Naive thymus-derived CD4-positive, alpha-beta T cell (primary cell): ENCODE measurements at regions not wholly inside any gene's neighbourhood (a gene's known extent, or its start where the extent isn't known, plus 50 kb on each side); places are given as distances from the start of the nearest gene placed in this dataset.

Source experiments
- ATAC-seq: fragments of 150-1000 bp; cut with Tn5 transposase; 2 replicates; pipeline ENCODE4 v1.10.0; 2021; ENCODE audit warnings: mild to moderate bottlenecking, moderate library complexity
- CTCF ChIA-PET: fragments of 350-600 bp; sonication (Branson Sonifier 250); formaldehyde crosslinking; loops from one replicate; lab custom pipeline; 2021; ENCODE audit warnings: antibody characterized with exemption; lab: Charles Lee
- POLR2A ChIA-PET: fragments of 350-600 bp; sonication (Branson Sonifier 250); formaldehyde crosslinking; loops from one replicate; lab custom pipeline; 2021; ENCODE audit warnings: antibody characterized with exemption, inconsistent platforms; lab: Charles Lee
- DNase-seq, 9 donors: peaks; one replicate each; pipeline versions ENCODE4 v3.0.0 to v3.0.0-alpha.2; 2020 to 2022; ENCODE audit warnings: mixed read lengths in 1 of 9
- H3K27ac ChIP-seq: one replicate; pipeline ENCODE4 v1.7.0; 2013; ENCODE audit warnings: mild to moderate bottlenecking, low read depth, low read length, moderate library complexity
- H3K27me3 ChIP-seq, 2 donors: one replicate each; pipeline ENCODE4 v1.7.0; 2013; ENCODE audit warnings: low read length in 2 of 2, mild to moderate bottlenecking in 2 of 2, moderate library complexity in 2 of 2; ENCODE audit not compliant: control insufficient read depth in 2 of 2, insufficient read depth in 2 of 2
- H3K36me3 ChIP-seq, 3 experiments: 1 replicate in 2 of 3; 2 replicates in 1 of 3; pipeline ENCODE4 v1.7.0; 2013; ENCODE audit warnings: low read length in 3 of 3, mild to moderate bottlenecking in 3 of 3, moderate library complexity in 1 of 3; ENCODE audit not compliant: insufficient read depth in 3 of 3, control insufficient read depth in 2 of 3
- H3K4me1 ChIP-seq, 2 donors: one replicate each; pipeline ENCODE4 v1.7.0; 2013; ENCODE audit warnings: low read length in 2 of 2, mild to moderate bottlenecking in 2 of 2, moderate library complexity in 1 of 2; ENCODE audit not compliant: control insufficient read depth in 2 of 2, insufficient read depth in 2 of 2
- H3K4me3 ChIP-seq: 2 replicates; pipeline ENCODE4 v1.7.0; 2013; ENCODE audit warnings: mild to moderate bottlenecking, low read length
- H3K9me3 ChIP-seq, 3 experiments: 1 replicate in 2 of 3; 2 replicates in 1 of 3; pipeline ENCODE4 v1.7.0; 2013; ENCODE audit warnings: low read length in 3 of 3; ENCODE audit not compliant: control insufficient read depth in 2 of 3
- H3K27ac Mint-ChIP-seq, 9 donors: one replicate each; pipeline ENCODE4 v1.8.0; 2020 to 2022; ENCODE audit warnings: mixed read lengths in 9 of 9, mild to moderate bottlenecking in 8 of 9, moderate library complexity in 5 of 9, inconsistent platforms in 2 of 9
- H3K27me3 Mint-ChIP-seq, 5 donors: one replicate each; pipeline ENCODE4 v1.8.0; 2021 to 2022; ENCODE audit warnings: mixed read lengths in 5 of 5, mild to moderate bottlenecking in 1 of 5
- H3K36me3 Mint-ChIP-seq, 5 donors: one replicate each; pipeline ENCODE4 v1.8.0; 2020 to 2022; ENCODE audit warnings: mixed read lengths in 5 of 5, mild to moderate bottlenecking in 3 of 5, inconsistent platforms in 1 of 5
- H3K4me1 Mint-ChIP-seq, 7 donors: one replicate each; pipeline ENCODE4 v1.8.0; 2020 to 2022; ENCODE audit warnings: mixed read lengths in 7 of 7, mild to moderate bottlenecking in 3 of 7, inconsistent platforms in 1 of 7
- H3K4me3 Mint-ChIP-seq, 10 donors: one replicate each; pipeline ENCODE4 v1.8.0; 2020 to 2022; ENCODE audit warnings: mild to moderate bottlenecking in 10 of 10, mixed read lengths in 10 of 10, moderate library complexity in 6 of 10, inconsistent platforms in 2 of 10
- H3K9me3 Mint-ChIP-seq, 11 donors: one replicate each; pipeline ENCODE4 v1.8.0; 2020 to 2022; ENCODE audit warnings: mixed read lengths in 11 of 11, mild to moderate bottlenecking in 4 of 11, inconsistent platforms in 1 of 11, moderate library complexity in 1 of 11
- intact Hi-C, 2 donors: fragments of 100-400 bp; cut with micrococcal nuclease; formaldehyde crosslinking; loops; one replicate each; pipeline ENCODE4 v1.15.1; 2023

DNA sequence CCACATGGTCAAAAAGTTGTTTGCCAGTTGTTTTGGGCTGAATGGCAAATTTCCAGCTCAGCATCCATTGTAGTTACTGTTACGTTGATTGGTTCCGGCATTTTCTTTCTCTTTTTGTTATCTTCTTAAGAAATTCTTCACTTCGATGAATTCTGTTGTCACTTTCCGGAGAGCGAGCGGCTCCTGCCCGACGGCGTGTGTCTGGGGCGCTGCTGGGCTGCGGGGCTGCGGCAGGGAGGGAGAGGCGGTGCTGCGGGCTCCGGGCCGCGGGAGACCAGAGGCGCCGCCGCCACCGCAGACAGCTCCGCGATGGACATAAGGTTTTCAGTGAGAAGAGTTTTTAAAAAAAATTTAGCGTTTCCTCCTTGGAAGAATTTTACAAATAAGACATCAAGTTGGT is 117.4 kb downstream of the RRM1 start:
- Mint-ChIP-seq H3K27ac (no peak overlapping the region), H3K4me3 (no peak overlapping the region), H3K27me3 (peaks cover 13 to 44% (median 21%) of the 10 kb centered on the region in 5 donors), H3K36me3 (no peaks in the 10 kb centered on the region), H3K9me3 (no peaks in the 10 kb centered on the region), H3K4me1 (no peaks in the 10 kb centered on the region)
- POLR2A ChIA-PET = no interaction called here
- Histone ChIP-seq H3K27me3 (no peaks in the 10 kb centered on the region), H3K27ac (no peak overlapping the region), H3K36me3 (no peaks in the 10 kb centered on the region), H3K4me3 (no peak overlapping the region), H3K9me3 (no peaks in the 10 kb centered on the region), H3K4me1 (no peaks in the 10 kb centered on the region)
- ATAC-seq (no peak), DNase-seq (no peak)
- intact Hi-C loops = no loop called here
- CTCF ChIA-PET = no interaction called here

DNA sequence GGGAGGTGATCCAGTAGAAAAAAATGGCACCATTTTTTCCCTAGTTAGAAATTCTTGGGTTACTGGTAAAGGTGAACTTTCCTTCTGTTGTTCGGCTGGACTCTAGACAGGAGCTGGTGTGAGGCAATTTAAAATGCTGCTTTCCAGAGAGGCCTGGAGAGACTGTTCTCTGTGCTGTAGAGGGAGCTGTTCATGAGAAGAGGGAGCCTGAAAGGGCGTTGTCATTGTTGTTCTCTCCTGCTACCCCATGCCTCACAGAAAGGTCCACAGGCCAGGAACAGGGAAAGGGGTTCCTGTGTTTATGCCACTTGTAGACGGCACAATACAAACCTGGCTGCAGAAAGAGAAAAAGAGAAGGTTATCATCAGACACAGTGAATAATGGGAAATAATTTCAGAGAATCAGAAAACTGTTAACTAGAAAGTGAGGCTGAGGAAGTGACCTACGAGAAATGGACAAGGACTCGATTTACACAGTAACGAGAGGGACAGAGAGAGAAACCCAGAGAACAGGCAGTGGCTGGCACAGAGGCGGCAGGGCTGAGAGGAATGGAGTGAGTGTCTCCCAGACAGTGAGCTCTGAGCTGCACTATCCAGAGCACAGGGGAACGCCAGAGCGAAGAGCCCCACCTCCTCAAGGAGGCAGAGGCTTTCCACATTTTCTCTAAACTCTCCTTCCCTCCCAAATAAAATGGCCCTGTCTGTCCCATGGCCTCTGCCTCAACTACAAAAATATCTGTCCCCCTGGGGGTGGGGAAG is 109.2 kb downstream of the RRM1 start:
- H3K27me3 ChIP-seq = no peaks in the 10 kb centered on the region
- H3K36me3 ChIP-seq = no peaks in the 10 kb centered on the region
- H3K4me1 ChIP-seq = no peaks in the 10 kb centered on the region
- H3K27ac Mint-ChIP-seq = no peak overlapping the region
- no peak overlapping the region for H3K4me3 Mint-ChIP-seq
- CTCF ChIA-PET = no interaction called here
- POLR2A ChIA-PET = no interaction called here
- no peaks in the 10 kb centered on the region for H3K36me3 Mint-ChIP-seq
- peaks cover 11 to 30% (median 26%) of the 10 kb centered on the region in 5 donors for H3K27me3 Mint-ChIP-seq
- H3K9me3 ChIP-seq = no peaks in the 10 kb centered on the region
- no peak overlapping the region for H3K4me3 ChIP-seq
- DNase-seq (no peak), ATAC-seq (no peak)
- intact Hi-C loops = no loop called here
- peaks cover 0 to 2% (median 0%) of the 10 kb centered on the region in 11 donors for H3K9me3 Mint-ChIP-seq
- no peak overlapping the region for H3K27ac ChIP-seq
- no peaks in the 10 kb centered on the region for H3K4me1 Mint-ChIP-seq

DNA sequence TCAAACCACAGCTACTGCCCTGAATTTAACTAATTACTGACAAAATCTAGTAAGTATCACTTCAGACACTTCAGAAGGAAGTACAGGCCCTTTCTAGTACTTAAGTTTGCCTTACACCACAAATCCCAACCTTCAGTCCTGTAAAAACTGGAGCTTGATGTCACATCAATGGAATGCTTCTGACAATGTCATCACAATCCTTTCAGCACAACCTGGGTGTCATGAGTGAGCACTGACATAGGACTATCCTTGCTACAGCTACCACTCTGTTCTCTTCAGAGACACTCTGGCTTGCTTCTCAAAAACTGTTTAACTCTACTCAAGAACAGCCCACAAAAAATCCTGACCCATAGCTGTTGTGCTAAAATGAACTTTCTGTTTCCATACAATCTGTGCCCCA is 108.2 kb downstream of the RRM1 start:
- H3K4me3 ChIP-seq = no peak overlapping the region
- intact Hi-C loops = no loop called here
- Mint-ChIP-seq H3K27me3 (peaks cover 8 to 31% (median 26%) of the 10 kb centered on the region in 5 donors), H3K4me3 (no peak overlapping the region), H3K9me3 (peaks cover 0 to 2% (median 0%) of the 10 kb centered on the region in 11 donors), H3K36me3 (no peaks in the 10 kb centered on the region), H3K4me1 (no peaks in the 10 kb centered on the region), H3K27ac (no peak overlapping the region)
- DNase-seq (no peak), ATAC-seq (no peak)
- no peaks in the 10 kb centered on the region for H3K4me1 ChIP-seq
- no peaks in the 10 kb centered on the region for H3K9me3 ChIP-seq
- CTCF ChIA-PET = interaction anchor here (1.4 kb wide), 1 partner anchor 15 kb away, joined by 8 read pairs; no protein-coding TSS in a partner anchor
- POLR2A ChIA-PET = no interaction called here
- no peaks in the 10 kb centered on the region for H3K36me3 ChIP-seq
- no peaks in the 10 kb centered on the region for H3K27me3 ChIP-seq
- H3K27ac ChIP-seq = no peak overlapping the region

DNA sequence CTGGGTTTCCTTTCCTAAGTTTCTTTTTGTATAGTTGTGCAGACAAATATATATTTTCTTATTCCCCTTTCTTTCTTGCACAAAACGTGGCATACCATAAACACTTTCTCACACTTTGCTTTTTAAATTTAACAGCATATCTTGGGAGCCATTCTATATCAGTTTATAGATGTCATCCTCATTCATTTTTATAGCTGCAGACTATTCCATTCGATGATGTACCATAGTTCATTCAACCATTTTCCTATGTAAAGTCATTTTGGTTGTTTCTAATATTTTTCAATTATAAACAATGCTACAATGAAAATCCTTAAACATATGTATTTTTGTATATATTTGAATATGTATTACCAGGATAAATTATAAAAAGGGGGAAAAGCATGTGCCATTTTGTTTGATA is 102.5 kb downstream of the RRM1 start:
- H3K4me3 ChIP-seq = no peak overlapping the region
- H3K4me1 Mint-ChIP-seq = no peaks in the 10 kb centered on the region
- peaks cover 14 to 25% (median 16%) of the 10 kb centered on the region in 5 donors for H3K27me3 Mint-ChIP-seq
- ChIA-PET POLR2A (no interaction called here), CTCF (no interaction called here)
- H3K27me3 ChIP-seq = no peaks in the 10 kb centered on the region
- H3K4me3 Mint-ChIP-seq = no peak overlapping the region
- no peak overlapping the region for H3K27ac ChIP-seq
- DNase-seq (no peak), ATAC-seq (no peak)
- peaks cover 0 to 2% (median 0%) of the 10 kb centered on the region in 11 donors for H3K9me3 Mint-ChIP-seq
- H3K36me3 ChIP-seq = no peaks in the 10 kb centered on the region
- intact Hi-C loops = no loop called here
- H3K36me3 Mint-ChIP-seq = no peaks in the 10 kb centered on the region
- no peaks in the 10 kb centered on the region for H3K4me1 ChIP-seq
- H3K27ac Mint-ChIP-seq = no peak overlapping the region
- H3K9me3 ChIP-seq = no peaks in the 10 kb centered on the region

DNA sequence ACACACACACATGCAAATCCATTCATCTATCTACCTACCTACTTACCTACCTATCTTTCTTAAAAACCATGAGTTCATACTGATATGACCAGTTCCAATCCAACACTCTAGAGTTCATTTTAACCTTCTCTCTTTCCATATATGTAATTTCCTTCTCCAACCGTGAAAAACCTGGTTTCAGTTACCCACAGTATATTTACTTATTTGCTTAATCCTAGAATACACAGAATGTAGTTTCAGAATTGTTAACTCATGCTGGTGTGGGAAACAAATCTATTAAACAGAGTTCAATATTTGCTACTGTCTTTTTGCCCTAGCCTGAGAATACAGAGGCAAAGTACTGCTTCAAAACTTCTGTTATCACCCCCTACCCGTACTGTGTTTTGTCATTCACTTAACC is 101.3 kb downstream of the RRM1 start:
- Histone ChIP-seq H3K27ac (no peak overlapping the region), H3K36me3 (no peaks in the 10 kb centered on the region), H3K4me3 (no peak overlapping the region), H3K27me3 (no peaks in the 10 kb centered on the region), H3K9me3 (no peaks in the 10 kb centered on the region), H3K4me1 (no peaks in the 10 kb centered on the region)
- no peaks in the 10 kb centered on the region for H3K36me3 Mint-ChIP-seq
- DNase-seq = no peak
- H3K4me1 Mint-ChIP-seq = no peaks in the 10 kb centered on the region
- H3K9me3 Mint-ChIP-seq = no peaks in the 10 kb centered on the region
- intact Hi-C loops = no loop called here
- no peak for ATAC-seq
- ChIA-PET CTCF (no interaction called here), POLR2A (no interaction called here)
- no peak overlapping the region for H3K27ac Mint-ChIP-seq
- peaks cover 9 to 27% (median 12%) of the 10 kb centered on the region in 5 donors for H3K27me3 Mint-ChIP-seq
- no peak overlapping the region for H3K4me3 Mint-ChIP-seq

DNA sequence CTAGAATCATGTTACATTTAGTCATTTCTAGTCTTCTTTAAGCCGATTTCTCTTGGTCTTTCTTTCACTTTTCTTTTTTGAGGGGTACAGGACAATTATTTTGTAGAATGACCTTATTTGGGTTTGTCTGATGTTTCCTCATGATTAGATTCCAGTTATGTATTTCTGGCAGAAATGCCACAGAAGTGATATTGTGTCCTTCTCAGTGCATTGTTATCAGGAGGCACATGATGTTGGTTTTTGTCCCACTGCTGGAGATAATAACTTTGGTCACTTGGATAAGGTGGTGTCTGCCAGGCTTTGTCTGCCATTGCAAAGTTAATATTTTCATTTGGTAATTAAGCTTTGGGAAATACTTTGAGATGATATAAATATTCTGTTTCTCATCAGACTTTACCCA is 100.3 kb downstream of the RRM1 start:
- Histone ChIP-seq H3K4me1 (no peaks in the 10 kb centered on the region), H3K27ac (no peak overlapping the region), H3K36me3 (no peaks in the 10 kb centered on the region), H3K4me3 (no peak overlapping the region), H3K9me3 (no peaks in the 10 kb centered on the region), H3K27me3 (no peaks in the 10 kb centered on the region)
- DNase-seq (no peak), ATAC-seq (no peak)
- Mint-ChIP-seq H3K4me1 (no peaks in the 10 kb centered on the region), H3K27me3 (peaks cover 6 to 25% (median 12%) of the 10 kb centered on the region in 5 donors), H3K36me3 (no peaks in the 10 kb centered on the region), H3K27ac (no peak overlapping the region), H3K4me3 (no peak overlapping the region), H3K9me3 (no peaks in the 10 kb centered on the region)
- intact Hi-C loops = no loop called here
- CTCF ChIA-PET = no interaction called here
- POLR2A ChIA-PET = no interaction called here

DNA sequence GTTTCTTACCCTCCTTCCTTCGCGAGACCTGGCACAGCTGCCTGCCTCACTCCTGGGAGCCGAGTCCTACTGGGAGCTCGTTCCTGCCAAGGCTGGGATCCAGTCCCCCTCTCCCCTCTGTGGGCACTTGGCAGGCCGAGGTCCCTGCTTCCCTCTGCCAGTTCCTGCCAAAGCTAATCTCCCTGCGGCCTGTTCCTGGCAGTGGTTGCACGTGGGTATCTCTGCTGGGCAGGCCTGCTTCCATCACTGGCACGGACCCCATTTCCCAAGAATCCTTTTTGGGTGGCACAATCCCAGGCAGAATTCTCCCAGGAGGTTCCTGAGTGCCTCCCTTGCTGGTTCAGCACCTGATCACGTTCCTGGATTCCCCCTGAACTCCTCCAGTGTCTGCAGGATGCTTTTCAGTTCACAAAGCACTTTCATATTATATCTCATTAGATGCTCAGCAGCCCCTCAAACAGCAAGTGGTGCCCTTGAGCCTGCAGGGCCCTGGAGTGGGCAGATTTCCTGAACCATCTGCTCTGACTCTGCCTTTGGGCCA is 96.5 kb downstream of the RRM1 start:
- Histone ChIP-seq H3K36me3 (no peaks in the 10 kb centered on the region), H3K4me1 (peaks cover 0 to 4% of the 10 kb centered on the region in 2 donors), H3K27me3 (no peaks in the 10 kb centered on the region), H3K27ac (no peak overlapping the region), H3K9me3 (no peaks in the 10 kb centered on the region), H3K4me3 (no peak overlapping the region)
- no peak overlapping the region for H3K4me3 Mint-ChIP-seq
- peaks cover 0 to 23% (median 0%) of the 10 kb centered on the region in 5 donors for H3K27me3 Mint-ChIP-seq
- no peak overlapping the region for H3K27ac Mint-ChIP-seq
- CTCF ChIA-PET = no interaction called here
- no peaks in the 10 kb centered on the region for H3K36me3 Mint-ChIP-seq
- peaks cover 0 to 11% (median 3%) of the 10 kb centered on the region in 7 donors for H3K4me1 Mint-ChIP-seq
- POLR2A ChIA-PET = no interaction called here
- ATAC-seq = no peak
- no peak for DNase-seq
- intact Hi-C loops = no loop called here
- no peaks in the 10 kb centered on the region for H3K9me3 Mint-ChIP-seq
